HG03060 (cell line): ENCODE measurements at regions not wholly inside any gene's neighbourhood (a gene's known extent, or its start where the extent isn't known, plus 50 kb on each side); places are given as distances from the start of the nearest gene placed in this dataset.

ENCODE experiments used
- ATAC-seq: cut with Tn5 transposase; IDR thresholded peaks from one replicate; pipeline ENCODE4 v1.9.1; 2021; ENCODE audit warnings: low read depth, moderate number of reproducible peaks; ENCODE audit not compliant: unreplicated experiment

- ATAC-seq, result no peak
These were observed 269.9 kb downstream of the DMRT2 start for GRCh38 chr9:1320051-1320557.

- ATAC-seq, result no peak
These were observed 270.5 kb downstream of the DMRT2 start for GRCh38 chr9:1320607-1321195.

- ATAC-seq, result no peak
These were observed 277.3 kb downstream of the DMRT2 start for GRCh38 chr9:1327467-1327866.

GRCh38 chr9:1328341-1328740 lies 278.2 kb downstream of the DMRT2 start:
- ATAC-seq, result no peak

GRCh38 chr9:1331546-1332038 lies 281.4 kb downstream of the DMRT2 start:
- ATAC-seq, result no peak

GRCh38 chr9:1332156-1332555 lies 282.0 kb downstream of the DMRT2 start:
- ATAC-seq, result no peak

- no peak for ATAC-seq
These were observed 285.0 kb downstream of the DMRT2 start for GRCh38 chr9:1335174-1335573.

GRCh38 chr9:1337169-1337568 lies 287.0 kb downstream of the DMRT2 start:
- ATAC-seq, result no peak

- no peak for ATAC-seq
These were observed 290.2 kb downstream of the DMRT2 start for GRCh38 chr9:1340390-1340789.

GRCh38 chr9:1353291-1353690 lies 303.1 kb downstream of the DMRT2 start:
- ATAC-seq, result no peak

GRCh38 chr9:1354086-1354485 lies 303.9 kb downstream of the DMRT2 start:
- no peak for ATAC-seq

- no peak for ATAC-seq
These were observed 304.4 kb downstream of the DMRT2 start for GRCh38 chr9:1354606-1355005.

- ATAC-seq, result no peak
These were observed 305.5 kb downstream of the DMRT2 start for GRCh38 chr9:1355656-1356055.

- ATAC-seq, result no peak
These were observed 312.7 kb downstream of the DMRT2 start for GRCh38 chr9:1362845-1363244.

- ATAC-seq, result no peak
These were observed 316.1 kb downstream of the DMRT2 start for GRCh38 chr9:1366276-1366675.

GRCh38 chr9:1369297-1369696 lies 319.1 kb downstream of the DMRT2 start:
- no peak for ATAC-seq

GRCh38 chr9:1373445-1373844 lies 323.3 kb downstream of the DMRT2 start:
- no peak for ATAC-seq

GRCh38 chr9:1383899-1384455 lies 333.8 kb downstream of the DMRT2 start:
- ATAC-seq, result no peak

GRCh38 chr9:1384816-1385215 lies 334.7 kb downstream of the DMRT2 start:
- no peak for ATAC-seq

GRCh38 chr9:1386420-1386819 lies 336.3 kb downstream of the DMRT2 start:
- ATAC-seq, result no peak

- ATAC-seq, result no peak
These were observed 338.1 kb downstream of the DMRT2 start for GRCh38 chr9:1388216-1388615.

GRCh38 chr9:1400983-1401382 lies 350.8 kb downstream of the DMRT2 start:
- no peak for ATAC-seq
